ENCODE measurements at regions not wholly inside any gene's neighbourhood (a gene's known extent, or its start where the extent isn't known, plus 50 kb on each side); places are given as distances from the start of the nearest gene placed in this dataset.

GRCh38 chr2:226641008-226641407 lies 158.6 kb downstream of the IRS1 start:
- TF ChIP-seq CTCF (IDR thresholded peaks at IDR 0.05; ENCODE audit: insufficient read depth, low read length, poor library complexity, severe bottlenecking), result no peak
- TF ChIP-seq EZH2phosphoT487 (conservative IDR thresholded peaks at IDR 0.05; ENCODE audit: low read length), result no peak
- H3K36me3 ChIP-seq (ENCODE audit: low read length), result no peaks in the 10 kb centered on the region
- H3K79me2 ChIP-seq (ENCODE audit: insufficient read depth, low read length), result no peaks in the 10 kb centered on the region
- no peak overlapping the region for H3K4me3 ChIP-seq (ENCODE audit: insufficient read depth, low read length, poor library complexity, severe bottlenecking)
- H3K9me3 ChIP-seq (ENCODE audit: insufficient read depth, low read length), result no peaks in the 10 kb centered on the region
- H4K20me1 ChIP-seq (ENCODE audit: low read depth, low read length), result no peaks in the 10 kb centered on the region
- no peaks in the 10 kb centered on the region for H3K27me3 ChIP-seq (ENCODE audit: low read length)
- H2AFZ ChIP-seq (ENCODE audit: low read depth, low read length, severe bottlenecking), result no peak overlapping the region
- no peak overlapping the region for H3K4me2 ChIP-seq (ENCODE audit: low read depth, low read length, poor library complexity, severe bottlenecking)
- no peak overlapping the region for H3K27ac ChIP-seq (ENCODE audit: low read depth, low read length)
- H3K9me2 ChIP-seq (replicated peaks; ENCODE audit: insufficient read depth, low read length), result no peaks in the 10 kb centered on the region
- no peaks in the 10 kb centered on the region for H3F3A ChIP-seq (ENCODE audit: insufficient read depth)
- H3K9ac ChIP-seq (ENCODE audit: low read length), result no peak overlapping the region

- H4K20me1 ChIP-seq (ENCODE audit: low read depth, low read length), result no peaks in the 10 kb centered on the region
- no peaks in the 10 kb centered on the region for H3K79me2 ChIP-seq (ENCODE audit: insufficient read depth, low read length)
- no peaks in the 10 kb centered on the region for H3K36me3 ChIP-seq (ENCODE audit: low read length)
- H3K27me3 ChIP-seq (ENCODE audit: low read length), result no peaks in the 10 kb centered on the region
- H3K27ac ChIP-seq (ENCODE audit: low read depth, low read length), result no peak overlapping the region
- no peaks in the 10 kb centered on the region for H3K9me3 ChIP-seq (ENCODE audit: insufficient read depth, low read length)
- H3K4me2 ChIP-seq (ENCODE audit: low read depth, low read length, poor library complexity, severe bottlenecking), result no peak overlapping the region
- no peak overlapping the region for H3K9ac ChIP-seq (ENCODE audit: low read length)
- H2AFZ ChIP-seq (ENCODE audit: low read depth, low read length, severe bottlenecking), result no peak overlapping the region
- no peak overlapping the region for H3K4me3 ChIP-seq (ENCODE audit: insufficient read depth, low read length, poor library complexity, severe bottlenecking)
- TF ChIP-seq EZH2phosphoT487 (conservative IDR thresholded peaks at IDR 0.05; ENCODE audit: low read length) (no peak), CTCF (IDR thresholded peaks at IDR 0.05; ENCODE audit: insufficient read depth, low read length, poor library complexity, severe bottlenecking) (no peak)
- no peaks in the 10 kb centered on the region for H3K9me2 ChIP-seq (replicated peaks; ENCODE audit: insufficient read depth, low read length)
- no peaks in the 10 kb centered on the region for H3F3A ChIP-seq (ENCODE audit: insufficient read depth)
These were observed 159.1 kb downstream of the IRS1 start for GRCh38 chr2:226640501-226640900.

- Histone ChIP-seq H3K9ac (ENCODE audit: low read length) (no peak overlapping the region), H4K20me1 (ENCODE audit: low read depth, low read length) (no peaks in the 10 kb centered on the region), H3K4me3 (ENCODE audit: insufficient read depth, low read length, poor library complexity, severe bottlenecking) (no peak overlapping the region), H3K27me3 (ENCODE audit: low read length) (no peaks in the 10 kb centered on the region), H3K4me2 (ENCODE audit: low read depth, low read length, poor library complexity, severe bottlenecking) (no peak overlapping the region), H3K9me3 (ENCODE audit: insufficient read depth, low read length) (no peaks in the 10 kb centered on the region), H3K36me3 (ENCODE audit: low read length) (no peaks in the 10 kb centered on the region), H2AFZ (ENCODE audit: low read depth, low read length, severe bottlenecking) (no peak overlapping the region), H3K79me2 (ENCODE audit: insufficient read depth, low read length) (no peaks in the 10 kb centered on the region), H3K9me2 (replicated peaks; ENCODE audit: insufficient read depth, low read length) (no peaks in the 10 kb centered on the region), H3F3A (ENCODE audit: insufficient read depth) (no peaks in the 10 kb centered on the region), H3K27ac (ENCODE audit: low read depth, low read length) (no peak overlapping the region)
- no peak for TF ChIP-seq EZH2phosphoT487 (conservative IDR thresholded peaks at IDR 0.05; ENCODE audit: low read length)
- no peak for TF ChIP-seq CTCF (IDR thresholded peaks at IDR 0.05; ENCODE audit: insufficient read depth, low read length, poor library complexity, severe bottlenecking)
These were observed 160.1 kb downstream of the IRS1 start for GRCh38 chr2:226639550-226639949.
